GM13976 (cell line): ENCODE measurements at regions not wholly inside any gene's neighbourhood (a gene's known extent, or its start where the extent isn't known, plus 50 kb on each side); places are given as distances from the start of the nearest gene placed in this dataset.
"Not testable (repeated sequence)": the region's sequence is repeated elsewhere in the genome, so short reads cannot be mapped to it uniquely, and the experiment has no call there.

ENCODE experiments used
- DNase-seq: peaks from one replicate; pipeline ENCODE4 v3.0.0; 2012; ENCODE audit warnings: low spot score
- CTCF ChIP-seq: IDR thresholded peaks from 2 replicates; pipeline ENCODE4 v1.5.1; 2012; ENCODE audit warnings: borderline replicate concordance, mild to moderate bottlenecking; ENCODE audit not compliant: insufficient read depth; ENCODE audit errors: extremely low read depth, missing control alignments, control extremely low read depth
- in situ Hi-C: fragments of 300-500 bp; cut with MboI; formaldehyde crosslinking; loops from one replicate; pipeline ENCODE4 v1.12.0; 2022; ENCODE audit warnings: low sequenced_read_pairs, mixed read lengths, inconsistent platforms; ENCODE audit not compliant: unreplicated experiment

GRCh38 chrX:137166591-137166990 is 132.8 kb upstream of the GPR101 start:
- DNase-seq = no peak
- peak; percentile 21 for TF ChIP-seq CTCF

GRCh38 chrX:137164329-137164728 is 130.5 kb upstream of the GPR101 start:
- no peak for DNase-seq
- in situ Hi-C loops = no loop called here
- no peak for TF ChIP-seq CTCF

More at GRCh38 chrX:137166591-137166990, 132.8 kb upstream of the GPR101 start:
- in situ Hi-C loops = no loop called here

GRCh38 chrX:137151403-137151802 is 117.6 kb upstream of the GPR101 start:
- in situ Hi-C loops = no loop called here
- TF ChIP-seq CTCF = no peak
- no peak for DNase-seq

GRCh38 chrX:137143864-137144263 is 110.1 kb upstream of the GPR101 start:
- no peak for TF ChIP-seq CTCF
- in situ Hi-C loops = no loop called here
- DNase-seq = no peak

- DNase-seq, in situ Hi-C loops: not testable (repeated sequence)
Measured at GRCh38 chrX:137122651-137123050, 88.9 kb upstream of the GPR101 start.

GRCh38 chrX:137119049-137119448 is 85.3 kb upstream of the GPR101 start:
- TF ChIP-seq CTCF = no peak
- in situ Hi-C loops = no loop called here
- no peak for DNase-seq

GRCh38 chrX:137118536-137118935 is 84.7 kb upstream of the GPR101 start:
- DNase-seq = no peak
- TF ChIP-seq CTCF = no peak
- in situ Hi-C loops = no loop called here
